DOHH2 (cell line): ENCODE measurements at regions not wholly inside any gene's neighbourhood (a gene's known extent, or its start where the extent isn't known, plus 50 kb on each side); places are given as distances from the start of the nearest gene placed in this dataset.

Experiments
- H3F3A ChIP-seq: fragments of 200-600 bp; sonication (generic), shearing (Covaris generic); 2 replicates; pipeline ENCODE4 v1.6.0; 2016; ENCODE audit warnings: antibody characterized with exemption, mild to moderate bottlenecking; ENCODE audit not compliant: control insufficient read depth, insufficient read depth
- H3K27ac ChIP-seq: fragments of 200-600 bp; sonication (generic); 2 replicates; pipeline ENCODE4 v1.5.1; 2014; ENCODE audit warnings: low read depth, mild to moderate bottlenecking, low read length, moderate library complexity
- H3K27me3 ChIP-seq: fragments of 200-600 bp; sonication (generic); 2 replicates; pipeline ENCODE4 v1.6.1; 2014; ENCODE audit warnings: mild to moderate bottlenecking, low read length, mixed read lengths; ENCODE audit not compliant: control insufficient read depth
- H3K36me3 ChIP-seq: fragments of 200-600 bp; sonication (generic); 2 replicates; pipeline ENCODE4 v1.6.1; 2014; ENCODE audit warnings: mild to moderate bottlenecking, low read length, moderate library complexity, mixed read lengths; ENCODE audit not compliant: control insufficient read depth
- H3K4me1 ChIP-seq: fragments of 200-600 bp; sonication (generic); 2 replicates; pipeline ENCODE4 v1.6.1; 2014; ENCODE audit warnings: mild to moderate bottlenecking, low read length, mixed read lengths; ENCODE audit not compliant: control insufficient read depth
- H3K4me2 ChIP-seq: fragments of 200-600 bp; sonication (generic); 2 replicates; pipeline ENCODE4 v1.6.0; 2014; ENCODE audit warnings: mild to moderate bottlenecking, low read length, moderate library complexity
- H3K4me3 ChIP-seq: fragments of 200-600 bp; sonication (generic); 2 replicates; pipeline ENCODE4 v1.5.1; 2014; ENCODE audit warnings: mild to moderate bottlenecking, low read length, mixed read lengths
- H3K79me2 ChIP-seq: fragments of 200-600 bp; sonication (generic); 2 replicates; pipeline ENCODE4 v1.6.1; 2014; ENCODE audit warnings: mild to moderate bottlenecking, low read length, mixed read lengths; ENCODE audit not compliant: control insufficient read depth
- H3K9me2 ChIP-seq: fragments of 200-600 bp; sonication (generic); replicated peaks from 2 replicates; pipeline ENCODE4 v1.6.1; 2014; ENCODE audit warnings: mild to moderate bottlenecking, low read length, mixed read lengths; ENCODE audit not compliant: control insufficient read depth
- H3K9me3 ChIP-seq: fragments of 200-600 bp; sonication (generic); 2 replicates; pipeline ENCODE4 v1.6.1; 2014; ENCODE audit warnings: antibody characterized with exemption, low read length, mixed read lengths; ENCODE audit not compliant: control insufficient read depth, insufficient read depth
- H4K20me1 ChIP-seq: fragments of 200-600 bp; sonication (generic); 2 replicates; pipeline ENCODE4 v1.6.0; 2014; ENCODE audit warnings: low read depth, mild to moderate bottlenecking, antibody characterized with exemption, low read length, moderate library complexity; ENCODE audit not compliant: control insufficient read depth, insufficient read depth
- CTCF ChIP-seq: fragments of 200-600 bp; sonication (generic); IDR thresholded peaks from one replicate; pipeline ENCODE4 v1.5.1; 2014; ENCODE audit warnings: antibody characterized with exemption, mild to moderate bottlenecking, low read depth, low read length; ENCODE audit not compliant: poor library complexity, severe bottlenecking
- EZH2phosphoT487 ChIP-seq: fragments of 200-600 bp; sonication (generic); IDR thresholded peaks from 2 replicates; pipeline ENCODE4 v1.6.1; 2017; ENCODE audit warnings: borderline replicate concordance, mild to moderate bottlenecking, antibody characterized with exemption, low read length, moderate library complexity, mixed read lengths

DNA sequence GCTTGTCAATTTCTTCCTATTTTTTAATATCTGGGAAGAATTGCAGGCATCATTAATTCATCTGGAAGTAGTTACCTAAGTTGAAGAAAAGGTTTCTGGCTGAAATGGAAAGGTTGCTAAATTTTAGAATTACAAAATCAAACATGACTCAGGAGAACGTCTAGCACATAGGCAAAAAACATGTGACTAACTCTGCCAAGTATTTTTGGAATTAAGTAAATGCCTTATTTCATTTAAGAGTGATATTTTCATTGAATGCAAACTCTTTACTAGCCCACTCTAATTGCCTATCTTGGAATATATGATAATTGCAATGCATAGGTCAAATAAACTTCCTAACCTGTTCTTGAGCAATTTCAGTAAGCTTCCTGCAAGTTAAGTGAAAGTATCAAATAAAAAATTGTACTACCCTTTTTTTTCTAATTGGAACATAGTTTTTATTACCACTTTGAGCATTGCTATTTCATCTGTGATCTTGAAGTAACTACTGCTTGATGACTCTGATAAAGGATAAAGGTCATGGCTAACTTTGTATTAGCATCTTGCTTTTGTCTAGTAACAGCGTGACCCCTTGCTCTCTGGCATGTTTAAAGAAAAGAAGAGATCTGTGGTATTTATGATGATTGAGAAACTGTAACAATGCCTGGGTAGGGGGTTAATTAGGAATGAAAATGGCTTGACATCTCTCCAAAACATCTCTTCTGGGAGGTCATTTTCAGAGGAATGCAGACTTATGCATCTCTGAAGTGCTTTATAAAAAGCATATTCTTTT, 208.3 kb upstream of the NCAM2 start:
- H3K4me2 ChIP-seq = no peak overlapping the region
- TF ChIP-seq CTCF = no peak
- no peak for TF ChIP-seq EZH2phosphoT487

DNA sequence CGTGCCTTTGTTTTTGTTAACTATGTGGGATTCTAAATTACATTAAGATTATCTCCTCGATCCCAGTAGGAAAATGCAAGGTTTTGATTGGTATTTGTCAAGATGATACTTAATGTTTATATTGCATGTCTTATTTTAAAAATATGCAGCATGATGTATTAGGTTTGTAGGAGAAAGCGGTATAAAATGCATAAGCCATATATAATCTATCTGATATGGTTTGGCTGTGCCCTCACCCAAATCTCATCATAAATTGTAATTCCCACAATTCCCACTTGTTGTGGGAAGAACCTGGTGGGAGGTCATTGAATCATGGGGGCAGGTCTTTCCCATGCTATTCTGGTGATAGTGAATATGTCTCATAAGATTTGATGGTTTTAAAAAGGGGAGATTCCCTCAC, 198.1 kb upstream of the NCAM2 start:
- Histone ChIP-seq H3F3A (no peaks in the 10 kb centered on the region), H3K36me3 (no peaks in the 10 kb centered on the region), H3K27me3 (no peaks in the 10 kb centered on the region), H3K9me2 (no peaks in the 10 kb centered on the region), H3K4me1 (no peaks in the 10 kb centered on the region), H4K20me1 (no peaks in the 10 kb centered on the region), H3K79me2 (no peaks in the 10 kb centered on the region), H3K27ac (no peak overlapping the region), H3K4me3 (no peak overlapping the region), H3K9me3 (no peaks in the 10 kb centered on the region), H3K4me2 (no peak overlapping the region)
- TF ChIP-seq CTCF (no peak), EZH2phosphoT487 (no peak)

More for the DNA sequence above, 208.3 kb upstream of the NCAM2 start:
- Histone ChIP-seq H3K4me1 (no peaks in the 10 kb centered on the region), H3K4me3 (no peak overlapping the region), H3K27ac (no peak overlapping the region), H4K20me1 (no peaks in the 10 kb centered on the region), H3F3A (no peaks in the 10 kb centered on the region), H3K9me2 (no peaks in the 10 kb centered on the region), H3K9me3 (no peaks in the 10 kb centered on the region; the same call in 1 of the 2 replicates), H3K27me3 (no peaks in the 10 kb centered on the region), H3K36me3 (no peaks in the 10 kb centered on the region), H3K79me2 (no peaks in the 10 kb centered on the region)

GRCh38 chr21:20802201-20802600, 196.0 kb upstream of the NCAM2 start:
- Histone ChIP-seq H3K27ac (no peak overlapping the region), H3K9me2 (no peaks in the 10 kb centered on the region), H3K4me2 (no peak overlapping the region), H3K79me2 (no peaks in the 10 kb centered on the region), H3K9me3 (peaks cover 3% of the 10 kb centered on the region; the same call in 1 of the 2 replicates), H3F3A (no peaks in the 10 kb centered on the region), H3K27me3 (no peaks in the 10 kb centered on the region), H4K20me1 (no peaks in the 10 kb centered on the region), H3K36me3 (no peaks in the 10 kb centered on the region), H3K4me1 (no peaks in the 10 kb centered on the region), H3K4me3 (no peak overlapping the region)
- TF ChIP-seq CTCF (no peak), EZH2phosphoT487 (no peak)
